ENCODE measurements at regions not wholly inside any gene's neighbourhood (a gene's known extent, or its start where the extent isn't known, plus 50 kb on each side); places are given as distances from the start of the nearest gene placed in this dataset.

DNA sequence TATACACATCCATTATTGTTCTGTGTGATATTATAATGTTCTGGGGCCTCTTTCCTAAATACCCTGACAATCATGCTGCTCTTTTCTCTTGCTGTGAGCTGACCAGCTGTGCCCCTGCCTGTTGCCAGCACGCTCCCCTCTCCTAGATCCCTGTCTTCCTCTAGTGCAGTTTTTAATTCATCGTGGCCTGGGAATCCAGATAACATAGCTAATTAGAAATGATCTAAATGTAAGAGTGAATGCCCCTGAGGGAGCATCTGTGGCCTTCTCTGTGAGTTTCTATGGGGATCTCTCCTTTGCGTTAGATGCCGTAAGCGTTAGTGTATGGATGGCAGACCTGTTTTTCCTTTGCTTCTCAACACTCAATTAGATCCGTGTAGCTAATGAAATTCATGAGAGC is 434.3 kb downstream of the SPRY1 start:
- ATAC-seq (no peak), DNase-seq (no peak)
- H3K4me1 ChIP-seq = peaks cover 7% of the 10 kb centered on the region
- intact Hi-C loops (cut with DNase I) = no loop called here
- peak overlapping the region; percentile 72 for H3K27ac ChIP-seq
- H3K4me3 ChIP-seq = no peak overlapping the region
- no peaks in the 10 kb centered on the region for H3K9me3 ChIP-seq
- H3K27me3 ChIP-seq (ENCODE audit: low read depth) = no peaks in the 10 kb centered on the region
- TF ChIP-seq CTCF (IDR thresholded peaks at IDR 0.05) = no peak
- no peaks in the 10 kb centered on the region for H3K36me3 ChIP-seq

DNA sequence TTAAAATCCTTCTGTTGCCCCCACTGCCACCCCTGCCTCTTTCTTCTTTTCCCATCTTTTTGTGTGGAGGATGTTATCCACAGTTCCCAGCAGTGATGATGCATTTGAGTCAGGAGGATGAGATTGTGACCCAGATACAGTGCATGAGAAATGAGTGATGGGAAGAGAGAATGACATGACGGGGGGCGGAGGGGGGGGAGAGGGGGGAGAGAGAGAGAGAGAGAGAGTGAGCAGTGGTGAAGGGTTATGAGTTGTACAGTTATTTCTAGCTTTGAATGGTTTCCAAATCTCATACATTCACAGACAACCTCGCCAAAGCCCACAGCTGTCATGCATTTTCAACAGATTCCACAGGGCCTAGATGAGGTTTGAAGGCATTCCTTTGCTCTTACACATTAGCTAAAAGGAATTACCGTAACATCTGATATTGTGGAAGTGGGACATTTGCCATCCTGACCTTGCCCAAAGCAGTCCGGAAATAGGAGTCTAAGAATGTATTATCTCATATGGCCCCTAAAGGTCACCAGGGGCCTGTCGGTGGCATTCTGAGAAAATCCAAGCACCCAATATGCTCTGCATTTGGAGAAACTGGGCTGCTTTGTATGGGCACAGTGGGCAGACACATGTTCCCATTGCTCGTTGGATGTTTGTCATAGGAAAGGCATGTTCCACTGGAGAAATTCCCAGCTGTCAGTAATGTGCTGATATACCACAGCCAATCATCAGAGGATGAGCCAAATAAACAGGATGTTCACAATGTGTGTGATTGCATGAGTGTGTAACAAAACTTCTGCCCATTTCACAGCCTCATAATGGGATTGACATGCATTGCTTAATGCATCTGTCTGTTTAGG is 435.8 kb downstream of the SPRY1 start:
- Histone ChIP-seq H3K27me3 (ENCODE audit: low read depth) (no peaks in the 10 kb centered on the region), H3K9me3 (no peaks in the 10 kb centered on the region), H3K4me1 (peaks cover 7% of the 10 kb centered on the region), H3K4me3 (no peak overlapping the region), H3K27ac (peak overlapping the region; percentile 68), H3K36me3 (no peaks in the 10 kb centered on the region)
- DNase-seq = no peak
- peak; percentile 79 to 83 for ATAC-seq
- TF ChIP-seq CTCF (IDR thresholded peaks at IDR 0.05) = no peak
- intact Hi-C loops (cut with DNase I) = no loop called here

- Histone ChIP-seq H3K27ac (peak overlapping the region; percentile 68), H3K4me3 (no peak overlapping the region), H3K4me1 (peaks cover 7% of the 10 kb centered on the region), H3K36me3 (no peaks in the 10 kb centered on the region), H3K27me3 (ENCODE audit: low read depth) (no peaks in the 10 kb centered on the region), H3K9me3 (no peaks in the 10 kb centered on the region)
- ATAC-seq = no peak
- DNase-seq = no peak
- intact Hi-C loops (cut with DNase I) = no loop called here
- TF ChIP-seq CTCF (IDR thresholded peaks at IDR 0.05) = no peak
These were observed 436.6 kb downstream of the SPRY1 start for GRCh38 chr4:123833171-123833643.

DNA sequence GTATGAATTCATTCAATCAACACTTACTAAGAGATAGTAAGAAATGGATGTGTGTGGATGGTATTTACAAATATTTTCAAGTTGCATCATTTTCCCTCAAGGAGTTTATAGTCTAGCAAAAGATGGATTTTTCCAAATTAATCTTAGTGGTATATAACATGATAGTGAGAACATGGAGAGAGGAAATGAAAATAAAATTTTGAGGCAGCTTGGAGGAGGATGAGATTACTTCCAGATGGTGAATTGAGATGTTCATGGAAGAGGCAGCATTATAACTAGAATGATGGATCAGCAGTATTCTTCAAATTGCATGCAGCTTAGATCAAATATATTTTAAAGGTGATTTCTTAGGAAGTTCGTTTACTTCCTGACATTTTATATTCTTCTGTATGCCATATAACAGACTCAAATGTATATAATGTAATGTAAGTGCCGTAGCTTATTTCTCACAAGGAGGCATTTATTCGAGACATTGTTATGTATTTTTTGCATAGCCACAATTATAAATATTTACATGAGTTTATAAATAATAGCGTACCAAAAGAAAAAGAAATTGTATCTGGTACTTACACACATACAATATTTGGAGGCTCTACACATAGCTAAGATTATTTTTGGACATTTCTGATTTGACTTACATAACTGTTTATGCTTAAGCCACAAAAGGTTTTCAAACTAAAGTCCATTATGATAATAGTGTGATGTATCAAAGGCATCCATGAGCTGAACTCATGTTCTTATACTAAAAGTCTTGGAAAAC is 439.4 kb downstream of the SPRY1 start:
- no peak overlapping the region for H3K27ac ChIP-seq
- no peaks in the 10 kb centered on the region for H3K36me3 ChIP-seq
- no peak for ATAC-seq
- intact Hi-C loops (cut with DNase I) = no loop called here
- H3K9me3 ChIP-seq = no peaks in the 10 kb centered on the region
- no peak for TF ChIP-seq CTCF (IDR thresholded peaks at IDR 0.05)
- DNase-seq = no peak
- H3K27me3 ChIP-seq (ENCODE audit: low read depth) = no peaks in the 10 kb centered on the region
- H3K4me3 ChIP-seq = no peak overlapping the region
- H3K4me1 ChIP-seq = peaks cover 7% of the 10 kb centered on the region

DNA sequence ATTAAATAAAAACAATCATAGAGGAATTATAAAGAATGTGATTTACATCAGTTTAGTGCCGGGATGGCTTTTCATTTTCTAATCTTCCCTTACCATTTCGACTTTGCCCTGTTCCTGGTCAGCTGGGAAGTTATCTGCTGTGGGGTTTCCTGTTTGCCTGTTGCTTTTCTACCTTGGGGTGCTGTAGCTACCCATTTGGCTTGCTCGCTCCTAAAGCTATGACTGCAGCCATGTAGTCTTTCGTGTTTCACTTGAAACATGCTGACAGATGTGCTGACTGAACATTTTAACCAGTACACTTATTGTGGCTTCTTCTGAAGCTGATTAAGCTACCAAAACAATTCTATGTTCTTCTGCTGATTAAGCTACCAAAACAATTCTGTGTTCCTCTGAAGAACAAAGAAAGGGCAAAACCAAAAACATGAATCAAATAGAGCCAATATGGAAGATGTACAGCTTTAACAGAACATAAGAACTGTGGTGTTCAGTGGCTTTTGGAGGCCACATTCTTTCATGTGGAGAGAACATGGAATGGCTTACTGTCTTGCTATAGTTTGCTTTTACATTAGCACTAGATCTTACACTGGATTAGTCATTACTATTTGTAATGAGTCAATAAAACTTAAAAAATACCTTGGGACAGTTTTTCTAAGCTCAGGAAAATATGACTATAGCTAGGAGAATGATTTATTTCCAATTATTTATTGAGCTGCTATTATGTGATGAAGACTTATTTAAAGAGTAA is 440.4 kb downstream of the SPRY1 start:
- Histone ChIP-seq H3K4me3 (no peak overlapping the region), H3K27me3 (ENCODE audit: low read depth) (no peaks in the 10 kb centered on the region), H3K27ac (no peak overlapping the region), H3K36me3 (no peaks in the 10 kb centered on the region), H3K9me3 (no peaks in the 10 kb centered on the region), H3K4me1 (peaks cover 7% of the 10 kb centered on the region)
- no peak for DNase-seq
- no peak for ATAC-seq
- no peak for TF ChIP-seq CTCF (IDR thresholded peaks at IDR 0.05)
- intact Hi-C loops (cut with DNase I) = no loop called here

Measured in lower lobe of right lung (tissue), 2 donors.